ENCODE measurements at regions not wholly inside any gene's neighbourhood (a gene's known extent, or its start where the extent isn't known, plus 50 kb on each side); places are given as distances from the start of the nearest gene placed in this dataset.

GRCh38 chr3:72660270-72661114 is 187.8 kb downstream of the SHQ1 start:
- peaks cover 0 to 4% (median 0%) of the 10 kb centered on the region in 5 donors for H3K4me1 ChIP-seq (ENCODE audit: control insufficient read depth in 5 of 5, insufficient read depth in 5 of 5, low read length in 5 of 5)
- DNase-seq (no peak), ATAC-seq (ENCODE audit: insufficient read depth, low FRiP score) (no peak)
- H3K27ac ChIP-seq (ENCODE audit: low read depth in 1 of 2, low read length in 1 of 2) = no peak overlapping the region
- H3K9ac ChIP-seq (ENCODE audit: insufficient read depth in 1 of 2, low read length in 2 of 2) = no peak overlapping the region
- no peaks in the 10 kb centered on the region for H3K9me3 ChIP-seq (ENCODE audit: control insufficient read depth in 4 of 4, insufficient read depth in 3 of 4, low read length in 3 of 4)
- no peak overlapping the region for H3K4me3 ChIP-seq
- no peaks in the 10 kb centered on the region for H3K36me3 ChIP-seq (ENCODE audit: control insufficient read depth in 4 of 4, insufficient read depth in 4 of 4, low read length in 4 of 4)
- TF ChIP-seq, protein P1, sequence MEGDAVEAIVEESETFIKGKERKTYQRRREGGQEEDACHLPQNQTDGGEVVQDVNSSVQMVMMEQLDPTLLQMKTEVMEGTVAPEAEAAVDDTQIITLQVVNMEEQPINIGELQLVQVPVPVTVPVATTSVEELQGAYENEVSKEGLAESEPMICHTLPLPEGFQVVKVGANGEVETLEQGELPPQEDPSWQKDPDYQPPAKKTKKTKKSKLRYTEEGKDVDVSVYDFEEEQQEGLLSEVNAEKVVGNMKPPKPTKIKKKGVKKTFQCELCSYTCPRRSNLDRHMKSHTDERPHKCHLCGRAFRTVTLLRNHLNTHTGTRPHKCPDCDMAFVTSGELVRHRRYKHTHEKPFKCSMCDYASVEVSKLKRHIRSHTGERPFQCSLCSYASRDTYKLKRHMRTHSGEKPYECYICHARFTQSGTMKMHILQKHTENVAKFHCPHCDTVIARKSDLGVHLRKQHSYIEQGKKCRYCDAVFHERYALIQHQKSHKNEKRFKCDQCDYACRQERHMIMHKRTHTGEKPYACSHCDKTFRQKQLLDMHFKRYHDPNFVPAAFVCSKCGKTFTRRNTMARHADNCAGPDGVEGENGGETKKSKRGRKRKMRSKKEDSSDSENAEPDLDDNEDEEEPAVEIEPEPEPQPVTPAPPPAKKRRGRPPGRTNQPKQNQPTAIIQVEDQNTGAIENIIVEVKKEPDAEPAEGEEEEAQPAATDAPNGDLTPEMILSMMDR (IDR thresholded peaks at IDR 0.05; ENCODE audit: control extremely low read depth, extremely low read depth) = no peak
- 90 to 92% methylated on average over 5 of the region's 5 CpGs for WGBS, 2 donors
- H3K27me3 ChIP-seq (ENCODE audit: control insufficient read depth in 3 of 3, insufficient read depth in 3 of 3, low read length in 2 of 3) = peaks cover 0 to 2% (median 0%) of the 10 kb centered on the region in 3 donors

DNA sequence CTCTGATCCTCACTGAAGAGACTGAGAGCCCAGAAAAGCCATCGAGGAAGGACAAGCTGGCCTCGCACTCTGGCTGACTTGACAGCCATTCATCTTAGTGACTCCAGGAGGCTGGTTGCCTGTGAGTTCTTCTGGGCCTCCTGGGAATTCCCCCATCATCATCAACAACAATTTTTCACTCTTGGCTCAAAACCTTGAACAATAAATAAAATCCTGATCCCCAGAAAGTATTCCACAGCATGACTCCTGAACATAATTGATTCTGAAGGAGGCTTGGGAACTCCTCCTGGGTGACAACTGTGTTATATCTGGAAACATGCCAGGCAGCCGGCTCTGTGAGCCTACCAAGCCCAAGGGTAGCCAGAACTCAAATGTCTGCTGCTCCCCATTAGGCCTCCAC is 188.6 kb downstream of the SHQ1 start:
- 71 to 77% methylated on average over 3 of the region's 3 CpGs for WGBS, 2 donors
- H3K27ac ChIP-seq (ENCODE audit: low read depth in 1 of 2, low read length in 1 of 2) = no peak overlapping the region
- peaks cover 0 to 10% (median 0%) of the 10 kb centered on the region in 5 donors for H3K4me1 ChIP-seq (ENCODE audit: control insufficient read depth in 5 of 5, insufficient read depth in 5 of 5, low read length in 5 of 5)
- no peaks in the 10 kb centered on the region for H3K36me3 ChIP-seq (ENCODE audit: control insufficient read depth in 4 of 4, insufficient read depth in 4 of 4, low read length in 4 of 4)
- TF ChIP-seq, protein P1 (IDR thresholded peaks at IDR 0.05; ENCODE audit: control extremely low read depth, extremely low read depth) = no peak
- DNase-seq = no peak
- H3K27me3 ChIP-seq (ENCODE audit: control insufficient read depth in 3 of 3, insufficient read depth in 3 of 3, low read length in 2 of 3) = peaks cover 0 to 2% (median 0%) of the 10 kb centered on the region in 3 donors
- no peaks in the 10 kb centered on the region for H3K9me3 ChIP-seq (ENCODE audit: control insufficient read depth in 4 of 4, insufficient read depth in 3 of 4, low read length in 3 of 4)
- ATAC-seq (ENCODE audit: insufficient read depth, low FRiP score) = no peak
- H3K4me3 ChIP-seq = no peak overlapping the region
- H3K9ac ChIP-seq (ENCODE audit: insufficient read depth in 1 of 2, low read length in 2 of 2) = no peak overlapping the region

GRCh38 chr3:72659188-72659587 is 189.1 kb downstream of the SHQ1 start:
- Histone ChIP-seq H3K27me3 (ENCODE audit: control insufficient read depth in 3 of 3, insufficient read depth in 3 of 3, low read length in 2 of 3) (peaks cover 0 to 2% (median 0%) of the 10 kb centered on the region in 3 donors), H3K36me3 (ENCODE audit: control insufficient read depth in 4 of 4, insufficient read depth in 4 of 4, low read length in 4 of 4) (no peaks in the 10 kb centered on the region), H3K9me3 (ENCODE audit: control insufficient read depth in 4 of 4, insufficient read depth in 3 of 4, low read length in 3 of 4) (no peaks in the 10 kb centered on the region), H3K4me1 (ENCODE audit: control insufficient read depth in 5 of 5, insufficient read depth in 5 of 5, low read length in 5 of 5) (peaks cover 0 to 10% (median 0%) of the 10 kb centered on the region in 5 donors), H3K4me3 (no peak overlapping the region), H3K9ac (ENCODE audit: insufficient read depth in 1 of 2, low read length in 2 of 2) (no peak overlapping the region), H3K27ac (ENCODE audit: low read depth in 1 of 2, low read length in 1 of 2) (no peak overlapping the region)
- WGBS, 2 donors = 95 to 96% methylated on average over 5 of the region's 5 CpGs
- ATAC-seq (ENCODE audit: insufficient read depth, low FRiP score) = no peak
- TF ChIP-seq, protein P1 (IDR thresholded peaks at IDR 0.05; ENCODE audit: control extremely low read depth, extremely low read depth) = no peak
- no peak for DNase-seq
